Adrenal gland (tissue), 9 donors: ENCODE measurements at regions not wholly inside any gene's neighbourhood (a gene's known extent, or its start where the extent isn't known, plus 50 kb on each side); places are given as distances from the start of the nearest gene placed in this dataset.

ENCODE experiments used
- DNase-seq, 7 donors: peaks; one replicate each; pipeline ENCODE4 v3.0.0-alpha.2; 2019 to 2020
- H3K27ac ChIP-seq, 5 donors: fragments of 200-600 bp; sonication (generic) in 4 of 5; 1 replicate in 3 of 5; 2 replicates in 2 of 5; pipeline versions ENCODE4 v1.5.1 to v1.8.0; 2016 to 2020; ENCODE audit warnings: mild to moderate bottlenecking in 1 of 5
- H3K27me3 ChIP-seq: fragments of 200-600 bp; 2 replicates; pipeline ENCODE4 v1.8.0; 2021
- H3K36me3 ChIP-seq, 2 donors: fragments of 200-600 bp; replicated peaks in 1 of 2; 1 replicate in 1 of 2; 2 replicates in 1 of 2; pipeline versions ENCODE4 v1.5.1 to v1.8.0; 2018 to 2022
- H3K4me1 ChIP-seq, 2 donors: fragments of 200-600 bp; replicated peaks in 1 of 2; 1 replicate in 1 of 2; 2 replicates in 1 of 2; pipeline versions ENCODE4 v1.5.1 to v1.8.0; 2018 to 2021
- H3K4me3 ChIP-seq, 4 donors: fragments of 200-600 bp; sonication (generic) in 3 of 4; one replicate each; pipeline ENCODE4 v1.5.1; 2016 to 2018
- H3K9me3 ChIP-seq, 3 donors: fragments of 200-600 bp; sonication (generic) in 1 of 3; replicated peaks in 1 of 3; 1 replicate in 2 of 3; 2 replicates in 1 of 3; pipeline versions ENCODE4 v1.5.1 to v1.8.0; 2016 to 2021
- POLR2A ChIP-seq, 2 donors: fragments of 450-650 bp; IDR thresholded peaks; one replicate each; pipeline ENCODE4 v1.6.1; 2017; ENCODE audit warnings: antibody characterized with exemption in 2 of 2, mild to moderate bottlenecking in 2 of 2, moderate library complexity in 1 of 2
- WGBS, 4 donors: extraction: QIAGEN DNeasy Blood & Tissue Kit in 2 of 4; methylation state at CpG; one replicate each; pipeline versions ENCODE4 v1.1.5 to v1.1.7; 2013 to 2017; 5-methylcytosine and 5-hydroxymethylcytosine counted together
- intact Hi-C, 2 donors: fragments of 100-400 bp; cut with DNase I; formaldehyde crosslinking; loops; one replicate each; pipeline versions ENCODE4 v1.14.1 to v1.15.0; 2022 to 2023
- TF ChIP-seq, protein P1 (sequence below), 6 experiments: fragments of 450-650 bp in 4 of 6; fragments of 200-600 bp in 2 of 6; sonication (generic) in 1 of 6; IDR thresholded peaks; 1 replicate in 5 of 6; 2 replicates in 1 of 6; pipeline versions ENCODE4 v1.5.1 to v1.8.0; 2016 to 2021; ENCODE audit warnings: antibody characterized with exemption in 6 of 6, mild to moderate bottlenecking in 2 of 6, moderate library complexity in 1 of 6
- donor health status: healthy with polysubstance abuse.
- donor health status: Bipolar disorder and iron deficiency.
- donor health status: DM: yes; HTN: yes; CAD: no.
- donor health status: DM: no; HTN: no; CAD: no.
- donor health status: DM: no; HTN: no; CAD: no.

DNA sequence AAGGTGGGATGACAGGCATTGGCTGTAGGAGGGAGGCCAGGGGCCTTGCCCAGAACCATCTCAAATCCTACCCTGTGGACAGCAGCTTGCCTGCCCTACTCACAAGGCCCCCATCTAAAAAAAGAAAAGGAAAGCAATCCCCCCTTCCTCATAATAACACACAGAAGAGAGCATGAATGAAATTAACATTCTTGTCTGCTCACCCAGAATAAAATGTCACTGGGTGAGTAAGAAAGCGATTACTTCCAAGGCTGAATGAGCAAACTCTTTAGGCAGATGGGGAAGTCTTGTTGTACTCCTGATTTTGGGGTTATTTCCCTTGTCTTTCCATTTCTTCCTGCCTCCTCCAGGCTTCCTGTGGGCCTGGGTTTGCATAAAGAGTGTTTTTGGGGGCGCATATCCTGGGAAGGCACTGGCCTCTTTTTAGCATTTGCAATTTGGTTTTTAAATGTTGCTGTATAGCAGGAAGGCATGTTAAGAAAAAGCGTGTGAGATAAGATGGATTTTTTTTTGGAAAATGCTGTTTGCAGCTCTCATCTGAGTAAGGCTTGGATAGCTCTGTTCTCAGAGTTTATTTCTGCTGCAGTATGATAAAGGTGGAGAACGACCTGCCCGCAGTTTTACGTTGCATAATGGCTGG lies 248.3 kb upstream of the GATB start:
- no peak for TF ChIP-seq POLR2A (IDR thresholded peaks at IDR 0.05)
- TF ChIP-seq, protein P1, sequence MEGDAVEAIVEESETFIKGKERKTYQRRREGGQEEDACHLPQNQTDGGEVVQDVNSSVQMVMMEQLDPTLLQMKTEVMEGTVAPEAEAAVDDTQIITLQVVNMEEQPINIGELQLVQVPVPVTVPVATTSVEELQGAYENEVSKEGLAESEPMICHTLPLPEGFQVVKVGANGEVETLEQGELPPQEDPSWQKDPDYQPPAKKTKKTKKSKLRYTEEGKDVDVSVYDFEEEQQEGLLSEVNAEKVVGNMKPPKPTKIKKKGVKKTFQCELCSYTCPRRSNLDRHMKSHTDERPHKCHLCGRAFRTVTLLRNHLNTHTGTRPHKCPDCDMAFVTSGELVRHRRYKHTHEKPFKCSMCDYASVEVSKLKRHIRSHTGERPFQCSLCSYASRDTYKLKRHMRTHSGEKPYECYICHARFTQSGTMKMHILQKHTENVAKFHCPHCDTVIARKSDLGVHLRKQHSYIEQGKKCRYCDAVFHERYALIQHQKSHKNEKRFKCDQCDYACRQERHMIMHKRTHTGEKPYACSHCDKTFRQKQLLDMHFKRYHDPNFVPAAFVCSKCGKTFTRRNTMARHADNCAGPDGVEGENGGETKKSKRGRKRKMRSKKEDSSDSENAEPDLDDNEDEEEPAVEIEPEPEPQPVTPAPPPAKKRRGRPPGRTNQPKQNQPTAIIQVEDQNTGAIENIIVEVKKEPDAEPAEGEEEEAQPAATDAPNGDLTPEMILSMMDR (IDR thresholded peaks at IDR 0.05): no peak
- Histone ChIP-seq H3K9me3 (no peaks in the 10 kb centered on the region), H3K36me3 (no peaks in the 10 kb centered on the region), H3K4me3 (no peak overlapping the region), H3K4me1 (peaks cover 0 to 9% of the 10 kb centered on the region in 2 donors), H3K27ac (no peak overlapping the region), H3K27me3 (no peaks in the 10 kb centered on the region)
- 75 to 80% (median 78%) methylated on average over 6 of the region's 6 CpGs for WGBS, 4 donors
- intact Hi-C loops: no loop called here
- DNase-seq: no peak

DNA sequence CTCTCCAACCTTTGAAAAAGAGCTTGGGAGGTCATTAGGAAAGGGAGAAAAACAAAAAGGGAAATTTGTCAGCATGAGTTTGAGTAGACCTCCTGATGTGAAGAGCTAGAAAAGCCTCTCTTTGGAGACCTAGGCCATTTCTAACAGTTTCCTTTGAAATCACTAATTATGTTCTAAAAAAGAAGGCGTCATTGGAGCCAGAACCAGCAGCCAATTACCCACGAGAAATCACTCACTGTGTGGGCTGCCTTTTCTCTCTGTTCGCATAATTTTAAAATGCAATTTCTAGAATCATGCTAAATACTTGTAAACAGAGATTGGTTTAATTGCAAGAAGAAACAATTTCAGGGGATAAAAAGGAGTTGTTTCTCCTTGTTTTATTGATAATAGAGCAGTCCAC lies 246.3 kb upstream of the GATB start:
- WGBS, 4 donors: 84 to 91% (median 90%) methylated on average over 3 of the region's 3 CpGs
- Histone ChIP-seq H3K9me3 (no peaks in the 10 kb centered on the region), H3K36me3 (no peaks in the 10 kb centered on the region), H3K4me1 (peaks cover 0 to 9% of the 10 kb centered on the region in 2 donors), H3K27me3 (no peaks in the 10 kb centered on the region), H3K4me3 (no peak overlapping the region), H3K27ac (no peak overlapping the region)
- intact Hi-C loops: no loop called here
- no peak for DNase-seq
- TF ChIP-seq, protein P1 (IDR thresholded peaks at IDR 0.05): no peak

DNA sequence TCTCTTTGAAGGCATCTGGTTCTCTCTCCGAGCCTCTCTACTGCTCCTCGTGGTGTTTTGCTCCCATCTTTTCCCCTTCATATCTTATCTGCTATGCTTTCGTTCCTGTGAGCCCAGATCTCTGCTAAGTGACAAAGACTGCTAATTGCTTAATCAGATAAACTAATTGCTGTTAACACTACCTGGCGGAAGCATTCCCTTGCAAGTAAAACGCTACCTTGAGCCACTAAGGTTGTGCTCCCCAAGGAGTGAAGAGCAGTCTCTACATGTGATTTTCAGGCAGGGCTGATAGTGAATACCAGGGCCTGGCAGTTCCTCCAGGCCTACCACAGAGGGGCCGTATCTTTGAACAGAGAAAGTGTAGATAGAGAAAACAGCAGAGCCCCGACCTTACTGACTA lies 244.0 kb upstream of the GATB start:
- H3K27ac ChIP-seq: no peak overlapping the region
- peaks cover 0 to 9% of the 10 kb centered on the region in 2 donors for H3K4me1 ChIP-seq
- no peak for DNase-seq
- TF ChIP-seq, protein P1 (IDR thresholded peaks at IDR 0.05): no peak
- no peak for TF ChIP-seq POLR2A (IDR thresholded peaks at IDR 0.05)
- 77 to 86% (median 82%) methylated on average over 7 of the region's 7 CpGs for WGBS, 4 donors
- H3K9me3 ChIP-seq: no peaks in the 10 kb centered on the region
- no peak overlapping the region for H3K4me3 ChIP-seq
- intact Hi-C loops: no loop called here
- no peaks in the 10 kb centered on the region for H3K27me3 ChIP-seq
- no peaks in the 10 kb centered on the region for H3K36me3 ChIP-seq

DNA sequence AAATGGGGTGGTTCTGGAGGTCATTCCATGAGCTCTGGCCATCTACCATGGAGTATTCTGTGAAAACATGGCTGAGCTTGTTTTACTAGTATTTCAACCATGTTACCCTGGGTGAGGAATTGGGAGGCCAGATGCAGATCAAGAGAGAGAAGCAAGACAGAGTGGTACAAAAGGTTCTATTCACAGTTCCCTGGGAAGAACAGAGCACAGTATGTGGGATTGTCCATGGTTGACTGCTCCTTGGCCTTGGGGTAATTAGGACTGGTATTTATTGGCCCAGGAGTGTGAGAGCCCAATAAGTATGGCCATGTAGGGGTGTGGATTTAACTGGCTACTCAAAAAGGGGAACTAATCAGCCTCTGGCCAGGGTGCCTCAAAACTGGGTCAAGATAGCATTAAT lies 239.7 kb upstream of the GATB start:
- DNase-seq: no peak
- Histone ChIP-seq H3K27me3 (no peaks in the 10 kb centered on the region), H3K9me3 (no peaks in the 10 kb centered on the region), H3K4me1 (no peaks in the 10 kb centered on the region), H3K4me3 (no peak overlapping the region), H3K36me3 (no peaks in the 10 kb centered on the region), H3K27ac (no peak overlapping the region)
- intact Hi-C loops: no loop called here
- no peak for TF ChIP-seq POLR2A (IDR thresholded peaks at IDR 0.05)
- TF ChIP-seq, protein P1 (IDR thresholded peaks at IDR 0.05): no peak
